Stimulated activated CD8-positive, alpha-beta memory T cell treated with anti-CD3 and anti-CD28 coated beads, Interleukin-12 subunit alpha, Interleukin-12 subunit beta, amount 100 ng/mL, for 4 hours (primary cell): ENCODE measurements at regions not wholly inside any gene's neighbourhood (a gene's known extent, or its start where the extent isn't known, plus 50 kb on each side); places are given as distances from the start of the nearest gene placed in this dataset.

Source experiments
- DNase-seq: peaks from one replicate; pipeline ENCODE4 v3.0.0-alpha.2; 2020; ENCODE audit warnings: low read depth

DNA sequence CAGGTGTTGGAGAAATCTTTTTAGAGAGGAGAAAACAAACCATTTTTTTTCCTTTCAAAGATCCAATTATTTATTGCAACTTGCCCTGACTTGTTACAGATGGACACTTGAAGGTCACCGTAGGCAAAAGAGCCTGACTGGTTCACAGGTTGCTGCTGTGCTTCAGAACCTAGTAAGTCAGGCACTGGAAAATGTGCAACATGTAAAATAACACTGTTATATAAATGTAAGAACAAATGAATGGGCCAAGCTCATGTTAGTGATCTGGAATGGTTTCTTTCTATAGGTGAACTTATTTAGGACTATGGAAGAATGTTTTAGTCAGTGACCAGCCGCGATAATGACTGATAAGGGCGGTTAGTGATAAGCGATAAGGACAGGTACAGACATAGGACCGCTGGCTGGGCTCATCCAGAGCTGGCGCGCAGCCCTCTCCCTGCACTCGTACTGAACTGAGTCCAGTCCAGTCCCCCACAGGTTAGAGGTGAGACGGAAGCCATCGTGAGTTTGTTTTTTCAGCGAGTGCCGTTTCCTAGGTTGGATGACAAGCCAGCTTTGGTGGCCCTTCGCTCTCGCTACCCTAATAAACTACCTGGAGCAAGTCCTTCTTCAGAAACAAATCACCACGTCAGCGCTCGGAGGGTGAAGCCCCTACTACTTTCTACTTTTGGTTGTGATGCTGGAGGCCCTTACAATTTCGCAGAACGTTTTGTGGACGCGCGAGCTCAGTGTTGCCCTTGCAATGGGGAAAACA lies 94.4 kb upstream of the PRDM1 start:
- no peak for DNase-seq

DNA sequence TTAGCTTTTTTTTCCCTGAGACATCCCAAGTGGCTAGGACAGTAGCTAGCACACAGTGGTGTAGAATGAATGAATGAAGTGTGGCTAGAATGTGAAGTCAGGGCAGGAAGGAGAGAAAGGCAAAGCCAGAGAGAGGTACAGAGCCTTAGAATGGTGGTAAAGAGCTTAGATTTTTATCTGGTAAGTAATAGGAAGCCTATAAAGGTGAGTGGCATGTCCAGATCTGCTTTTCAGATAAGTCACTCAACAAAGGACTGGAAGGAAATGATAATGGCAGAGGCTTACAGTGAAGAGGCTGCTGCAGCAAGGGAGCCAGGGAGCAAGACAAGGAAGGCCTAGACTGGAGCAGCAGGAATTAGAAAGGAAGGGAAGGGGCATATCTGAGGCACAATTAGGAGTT lies 96.0 kb upstream of the PRDM1 start:
- no peak for DNase-seq

GRCh38 chr6:105988812-105989577 lies 97.1 kb upstream of the PRDM1 start:
- no peak for DNase-seq

DNA sequence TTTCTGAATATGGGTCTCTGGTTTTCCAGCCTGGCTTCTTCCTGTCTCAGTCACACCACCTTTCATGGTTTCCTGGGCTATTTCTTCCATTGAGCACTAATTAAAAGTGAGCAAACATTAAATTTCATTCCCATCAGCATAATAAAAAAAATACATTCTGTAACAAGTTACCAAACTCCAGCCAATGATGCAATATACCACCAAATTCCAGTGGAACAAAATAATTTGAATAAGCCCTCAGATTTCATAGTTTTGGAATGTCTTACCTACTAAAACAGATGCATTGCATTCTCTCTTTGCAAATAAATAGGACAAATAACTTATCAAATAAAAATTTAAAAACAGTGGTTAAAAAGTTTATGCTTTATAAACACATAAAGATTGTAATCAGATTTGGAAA lies 97.8 kb upstream of the PRDM1 start:
- no peak for DNase-seq

DNA sequence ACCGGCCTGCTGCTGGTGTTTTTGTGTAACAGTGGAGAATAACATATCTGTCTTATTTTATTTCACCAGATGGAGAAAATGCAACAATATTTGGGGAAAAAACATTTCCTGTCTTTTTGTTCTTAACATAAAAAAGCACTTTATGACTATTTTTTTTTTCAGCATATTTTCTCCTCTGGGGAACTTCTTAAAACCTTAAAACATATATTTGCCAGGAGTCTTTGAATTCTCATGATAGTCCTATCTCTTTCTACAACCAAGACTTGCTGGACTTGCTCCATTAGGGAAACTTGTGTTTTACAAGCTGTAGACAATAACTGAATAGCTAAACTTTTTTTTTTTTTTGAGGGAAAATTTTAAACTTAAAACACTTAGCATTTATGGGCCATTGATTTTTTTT lies 98.6 kb upstream of the PRDM1 start:
- no peak for DNase-seq

DNA sequence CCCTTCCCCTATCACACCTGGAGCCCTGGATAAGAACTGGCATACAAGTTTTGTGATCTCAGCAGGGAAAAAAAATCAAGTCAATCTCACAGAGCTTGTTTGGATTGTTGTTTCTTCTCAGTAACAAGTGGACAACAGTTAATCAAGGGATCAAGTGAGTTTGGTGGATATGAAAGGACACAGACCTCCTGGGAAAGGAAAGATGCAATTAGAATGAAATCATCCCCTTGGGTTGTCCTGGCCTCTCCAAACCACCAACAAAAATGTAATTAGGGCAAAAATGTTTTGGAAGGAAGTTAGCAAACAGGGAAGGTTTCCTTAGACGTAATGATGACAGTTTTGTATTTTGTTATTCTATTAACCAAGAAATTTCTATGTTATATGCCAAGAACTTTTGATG lies 99.1 kb upstream of the PRDM1 start:
- no peak for DNase-seq

DNA sequence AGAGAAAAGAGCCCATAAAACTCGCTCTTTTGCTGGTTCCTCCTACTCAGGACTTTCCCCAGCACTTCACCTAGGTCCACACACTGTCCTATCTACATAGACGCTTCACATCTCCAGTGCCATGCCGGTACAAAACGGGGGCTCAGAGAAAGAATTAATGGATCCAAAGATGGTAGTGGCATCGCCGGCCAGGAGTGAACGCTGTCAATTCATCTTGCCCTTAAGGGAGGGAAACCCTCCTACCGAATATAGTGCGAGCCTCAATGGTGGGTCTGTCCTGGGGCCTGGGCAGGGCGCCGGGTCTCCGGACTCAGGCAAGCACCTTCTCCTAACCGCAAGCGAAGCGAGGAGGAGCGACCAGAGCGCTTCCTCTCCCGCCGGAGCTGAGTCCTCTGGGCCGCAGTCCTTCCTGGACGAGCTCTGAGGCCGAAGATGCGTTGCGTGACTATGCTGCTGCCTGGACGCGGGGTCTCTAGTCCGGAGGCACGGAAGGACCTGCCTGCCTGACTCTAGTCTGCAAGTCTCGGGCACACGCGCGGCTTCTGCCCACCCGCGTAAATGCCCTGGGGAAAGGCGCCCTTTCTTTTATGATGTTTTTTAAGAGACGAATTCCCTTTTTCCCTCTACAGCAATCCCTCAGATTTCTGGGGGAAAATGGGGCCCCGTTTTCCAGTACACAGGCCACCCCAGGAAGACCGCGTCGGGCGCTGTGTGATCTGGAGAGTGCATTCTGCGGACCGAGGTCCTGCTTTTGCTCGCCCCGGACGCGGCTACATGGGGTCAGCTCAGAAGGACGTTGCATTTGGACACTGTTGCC lies 100.1 kb upstream of the PRDM1 start:
- DNase-seq, result no peak

DNA sequence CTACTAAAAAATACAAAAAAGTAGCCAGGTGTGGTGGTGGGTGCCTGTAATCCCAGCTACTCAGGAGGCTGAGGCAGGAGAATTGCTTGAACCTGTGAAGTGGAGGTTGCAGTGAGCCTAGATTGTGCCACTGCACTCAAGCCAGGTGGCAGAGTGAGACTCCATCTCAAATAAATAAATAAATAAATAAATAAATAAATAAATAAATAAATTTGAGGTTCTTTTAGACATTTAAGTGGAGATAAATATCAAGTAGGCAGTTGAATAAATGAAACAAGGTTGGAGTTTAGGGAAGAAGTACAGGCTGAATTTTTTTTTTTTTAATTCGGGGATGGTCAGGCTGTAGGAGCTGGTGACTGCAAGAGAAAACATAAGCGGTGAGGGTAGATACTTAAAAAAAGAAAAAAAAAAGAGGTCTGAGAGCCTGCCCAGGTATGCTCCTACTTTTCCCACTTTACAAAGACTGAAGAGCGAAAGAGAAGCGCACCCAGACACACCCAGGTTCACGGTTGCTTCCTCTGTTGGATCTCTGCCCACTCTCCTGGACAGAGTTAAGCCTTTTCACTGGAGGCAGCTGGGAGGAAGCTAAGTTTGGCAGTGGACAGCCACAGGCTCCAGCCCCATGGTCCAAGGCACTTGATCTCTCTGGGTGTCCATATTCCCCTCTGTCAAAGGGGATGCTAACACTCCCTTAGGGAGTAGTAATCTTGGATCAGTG lies 100.9 kb upstream of the PRDM1 start:
- DNase-seq, result no peak

DNA sequence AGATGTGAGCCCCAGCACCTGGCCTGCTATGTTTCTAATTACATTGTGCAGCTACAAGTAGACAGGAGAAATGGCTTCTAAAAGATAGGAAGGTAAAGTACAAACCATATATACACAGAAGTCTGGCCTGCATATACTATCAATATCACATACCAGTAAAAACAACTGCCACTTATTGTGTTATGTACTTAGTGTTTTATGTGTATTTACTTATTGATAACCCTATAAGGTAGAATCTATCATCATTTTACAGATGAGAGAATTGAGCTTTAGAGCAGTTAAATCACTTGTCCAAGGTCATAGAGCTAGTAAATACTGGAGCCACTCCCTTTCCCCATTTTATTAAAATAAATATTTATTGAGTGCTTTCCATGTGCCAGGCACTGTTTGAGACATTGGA lies 102.4 kb upstream of the PRDM1 start:
- no peak for DNase-seq

DNA sequence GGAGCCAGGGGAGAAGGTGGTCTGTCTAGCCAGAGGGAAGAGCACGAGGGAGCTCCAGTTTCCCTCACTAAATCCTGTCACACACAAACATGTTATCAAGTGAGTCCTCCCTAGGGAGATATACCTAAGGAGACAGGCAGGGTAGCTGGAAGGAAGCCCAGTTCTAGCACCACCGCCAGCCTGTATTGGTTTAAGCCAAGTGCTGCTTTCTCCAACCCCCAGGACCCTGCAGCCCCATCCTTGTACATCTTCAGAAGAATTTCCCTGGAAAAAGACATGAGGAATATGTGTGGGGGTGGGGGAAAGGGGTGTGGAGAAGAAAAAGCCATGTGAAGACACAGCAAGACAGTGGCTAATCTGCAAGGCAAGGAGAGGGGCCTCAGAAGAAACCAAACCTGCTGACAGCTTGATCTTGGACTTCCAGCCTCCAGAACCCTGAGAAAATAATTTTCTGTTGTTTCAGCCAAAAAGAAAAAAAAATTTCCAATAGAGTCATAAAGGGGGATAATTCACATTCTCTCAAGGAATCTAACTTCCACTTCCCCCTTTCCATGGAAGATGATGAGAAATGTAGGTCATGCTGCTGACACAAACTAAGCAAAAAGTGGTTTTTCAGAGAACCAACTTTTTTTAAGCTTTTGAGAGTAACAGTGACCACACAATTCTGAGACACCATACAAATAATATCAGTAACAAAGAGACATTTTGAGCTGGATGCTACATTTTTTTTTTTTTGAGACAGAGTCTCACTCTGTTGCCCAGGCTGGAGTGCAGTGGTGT lies 103.2 kb upstream of the PRDM1 start:
- no peak for DNase-seq

GRCh38 chr6:105981888-105982358 lies 104.2 kb upstream of the PRDM1 start:
- no peak for DNase-seq

DNA sequence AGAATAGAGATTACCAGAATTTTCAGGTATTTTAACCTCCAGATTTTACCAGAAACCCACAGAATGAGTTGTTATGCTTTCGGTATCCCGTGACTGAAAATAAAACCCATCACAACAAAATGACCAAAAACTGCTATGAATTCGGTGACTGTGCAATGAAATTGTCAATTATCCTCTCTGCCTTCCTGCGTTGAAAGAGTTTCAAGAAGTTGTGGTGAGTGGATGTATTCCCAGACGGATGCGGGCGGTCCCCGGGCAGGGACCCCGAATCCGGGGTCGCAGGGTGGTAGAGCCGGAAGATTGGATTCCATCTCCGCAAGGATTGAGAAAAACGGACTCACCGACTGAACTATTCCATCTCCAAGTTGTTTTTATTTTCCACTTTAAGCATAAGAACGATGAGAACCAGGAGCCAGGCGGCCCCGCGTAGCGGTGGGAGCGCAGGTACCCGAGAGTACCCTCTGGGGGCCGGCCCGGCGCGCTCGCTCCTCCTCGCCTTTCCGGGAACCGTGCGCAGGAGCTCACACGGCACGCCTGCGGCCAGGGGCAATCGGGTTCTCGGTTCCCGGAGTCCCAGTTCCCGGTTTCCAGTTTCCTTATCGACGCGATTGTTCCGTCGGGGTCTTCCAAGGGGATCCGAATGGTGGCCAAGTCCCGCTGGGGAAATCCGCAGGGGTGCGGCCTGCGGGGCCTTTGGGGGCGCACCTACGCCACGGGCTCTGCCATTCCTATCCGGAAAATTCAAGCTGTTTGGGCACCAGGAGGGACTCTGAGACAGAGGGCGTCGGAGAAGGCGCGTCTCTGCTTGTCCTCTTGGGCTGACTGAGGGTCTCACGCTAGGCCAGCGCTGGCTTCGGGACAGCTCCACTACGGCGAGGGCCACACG lies 104.9 kb upstream of the PRDM1 start:
- DNase-seq, result no peak

DNA sequence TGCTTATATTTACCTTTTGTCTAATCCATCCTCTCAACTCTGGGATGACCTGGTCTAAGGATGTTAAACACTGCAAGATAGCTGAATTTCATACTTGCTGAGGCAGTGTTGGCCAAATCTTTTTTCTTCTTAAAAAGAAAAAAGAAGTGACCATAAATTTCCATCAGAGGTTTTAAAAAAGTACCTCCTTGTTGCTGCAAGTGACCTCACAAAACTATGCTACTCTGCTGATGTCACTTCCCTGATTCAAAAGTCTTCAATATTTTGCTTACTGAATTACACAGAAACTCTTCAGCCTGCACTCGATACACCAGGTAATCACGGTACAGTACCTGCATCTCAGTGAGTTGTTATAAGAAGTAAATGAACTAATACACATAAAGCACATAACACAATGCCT lies 107.2 kb upstream of the PRDM1 start:
- DNase-seq, result no peak

DNA sequence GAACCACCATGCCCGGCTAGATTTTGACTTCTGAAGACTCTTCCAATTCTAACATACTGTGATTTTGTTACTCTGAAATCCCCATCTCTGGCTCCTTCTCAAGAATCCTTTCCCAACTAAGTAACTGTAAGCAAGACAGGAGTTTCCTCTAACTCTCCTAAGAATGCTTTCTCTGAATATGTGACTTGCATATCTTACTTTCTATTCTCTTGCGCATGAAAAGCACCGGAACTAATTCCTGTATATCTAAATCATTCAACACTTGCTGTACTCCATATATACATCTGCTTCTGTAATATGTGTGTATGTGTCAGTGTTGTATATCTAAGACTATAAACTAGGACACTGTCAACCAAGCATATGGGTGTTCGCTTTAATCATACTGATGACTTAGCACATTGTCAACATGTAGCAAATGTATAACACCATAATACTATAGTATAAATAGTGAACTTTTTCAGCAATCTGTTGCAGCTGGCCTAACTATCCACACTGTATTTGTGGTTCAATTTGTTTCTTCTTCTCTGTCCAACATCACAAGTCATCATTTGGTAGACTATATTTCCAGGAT lies 108.1 kb upstream of the PRDM1 start:
- DNase-seq, result no peak

DNA sequence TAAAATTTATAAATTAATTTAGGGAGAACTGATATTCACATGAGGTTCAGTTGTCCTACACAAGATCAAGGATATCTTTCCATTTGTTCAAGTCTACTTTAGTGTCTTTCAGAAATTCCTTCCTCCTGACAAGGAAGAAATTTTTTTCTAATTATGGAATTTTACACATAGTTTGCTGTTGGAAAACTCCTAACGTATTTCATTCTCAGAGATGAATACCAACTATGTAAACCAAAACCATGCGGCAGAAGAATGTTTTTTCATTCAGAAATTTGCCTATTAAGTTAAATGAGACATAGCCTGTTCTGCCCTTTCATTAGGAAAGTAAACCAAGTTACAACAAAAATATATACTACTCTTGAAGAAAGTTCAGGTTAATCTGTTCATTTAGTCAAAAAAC lies 111.2 kb upstream of the PRDM1 start:
- no peak for DNase-seq

DNA sequence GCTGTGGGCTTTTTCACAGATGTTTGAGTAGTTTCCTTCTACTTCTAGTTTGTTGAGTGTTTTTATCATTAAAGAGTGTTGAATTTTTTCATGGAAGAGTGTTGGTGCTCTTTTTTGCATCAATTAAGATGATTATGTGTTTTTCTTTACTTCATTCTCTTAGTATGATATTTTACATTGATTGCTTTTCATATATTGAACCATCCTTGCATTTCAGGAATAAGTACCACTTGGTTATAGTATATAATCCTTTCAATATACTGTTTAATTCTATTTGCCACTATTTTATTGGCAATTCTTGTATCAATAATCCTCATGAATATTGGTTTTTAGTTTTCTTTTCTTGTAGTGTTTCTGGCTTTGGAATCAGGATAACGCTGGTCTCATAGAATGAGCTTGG lies 113.7 kb upstream of the PRDM1 start:
- DNase-seq, result no peak

DNA sequence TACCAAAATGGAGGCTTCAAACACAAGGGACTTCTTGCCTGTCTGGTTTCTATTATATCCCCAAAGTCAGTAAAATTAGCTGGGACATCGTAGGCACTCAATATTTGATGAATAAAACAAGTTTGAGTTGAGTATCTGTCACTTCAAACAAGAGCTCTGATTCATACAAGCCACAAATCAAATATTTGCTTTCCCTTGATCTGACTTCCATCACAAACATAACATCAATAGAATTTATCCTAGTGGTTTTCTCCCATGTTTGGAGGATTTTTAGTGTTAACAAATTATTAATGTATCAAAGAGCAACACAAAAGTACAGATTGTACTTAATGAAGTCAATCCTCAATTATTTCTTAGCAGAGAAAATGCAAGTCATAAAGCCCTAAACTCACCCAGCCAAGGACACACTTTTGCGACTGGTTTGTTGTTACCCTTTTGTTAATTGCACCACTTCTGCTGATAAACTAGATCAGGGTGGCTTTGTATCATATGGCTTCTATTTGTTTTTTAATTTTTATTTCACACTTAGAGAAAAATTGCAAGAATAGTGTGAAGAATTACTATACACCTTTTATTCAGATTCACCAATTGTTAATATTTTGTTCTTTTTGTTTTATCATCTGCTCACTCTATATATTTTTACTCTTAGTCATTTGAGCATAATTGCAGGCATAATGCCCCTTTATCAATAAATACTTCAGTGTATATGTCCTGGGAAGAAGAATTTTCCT lies 117.4 kb upstream of the PRDM1 start:
- DNase-seq, result no peak

GRCh38 chr6:105967917-105968602 lies 118.1 kb upstream of the PRDM1 start:
- no peak for DNase-seq

- DNase-seq, result no peak
Measured at GRCh38 chr6:105966481-105966880, 119.7 kb upstream of the PRDM1 start.
